ENCODE measurements at regions not wholly inside any gene's neighbourhood (a gene's known extent, or its start where the extent isn't known, plus 50 kb on each side); places are given as distances from the start of the nearest gene placed in this dataset.

DNA sequence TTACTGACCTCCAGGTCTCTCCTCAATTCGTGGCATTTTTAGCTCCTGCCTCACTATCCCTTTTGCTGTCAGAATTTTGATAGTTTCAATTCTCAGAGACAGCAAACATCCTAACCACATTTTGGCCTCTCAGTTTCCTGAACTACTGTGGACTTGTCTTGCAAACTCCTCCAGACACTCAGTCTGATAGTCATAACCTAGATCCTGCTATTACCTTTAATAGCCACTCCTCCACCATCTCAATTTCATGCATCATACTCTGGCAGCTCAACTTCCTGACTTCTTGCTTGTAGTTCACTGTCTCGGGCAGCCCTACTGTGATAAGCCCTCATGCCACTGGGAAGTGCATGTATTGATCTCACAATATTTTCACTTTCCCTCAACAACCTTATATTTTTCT is 481.8 kb upstream of the CDH18 start:
- TF ChIP-seq, protein P1, sequence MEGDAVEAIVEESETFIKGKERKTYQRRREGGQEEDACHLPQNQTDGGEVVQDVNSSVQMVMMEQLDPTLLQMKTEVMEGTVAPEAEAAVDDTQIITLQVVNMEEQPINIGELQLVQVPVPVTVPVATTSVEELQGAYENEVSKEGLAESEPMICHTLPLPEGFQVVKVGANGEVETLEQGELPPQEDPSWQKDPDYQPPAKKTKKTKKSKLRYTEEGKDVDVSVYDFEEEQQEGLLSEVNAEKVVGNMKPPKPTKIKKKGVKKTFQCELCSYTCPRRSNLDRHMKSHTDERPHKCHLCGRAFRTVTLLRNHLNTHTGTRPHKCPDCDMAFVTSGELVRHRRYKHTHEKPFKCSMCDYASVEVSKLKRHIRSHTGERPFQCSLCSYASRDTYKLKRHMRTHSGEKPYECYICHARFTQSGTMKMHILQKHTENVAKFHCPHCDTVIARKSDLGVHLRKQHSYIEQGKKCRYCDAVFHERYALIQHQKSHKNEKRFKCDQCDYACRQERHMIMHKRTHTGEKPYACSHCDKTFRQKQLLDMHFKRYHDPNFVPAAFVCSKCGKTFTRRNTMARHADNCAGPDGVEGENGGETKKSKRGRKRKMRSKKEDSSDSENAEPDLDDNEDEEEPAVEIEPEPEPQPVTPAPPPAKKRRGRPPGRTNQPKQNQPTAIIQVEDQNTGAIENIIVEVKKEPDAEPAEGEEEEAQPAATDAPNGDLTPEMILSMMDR (IDR thresholded peaks at IDR 0.05; ENCODE audit: low read depth, low read length), result no peak
- no peak for TF ChIP-seq EZH2phosphoT487 (IDR thresholded peaks at IDR 0.05; ENCODE audit: low read depth)
